ENCODE measurements at regions not wholly inside any gene's neighbourhood (a gene's known extent, or its start where the extent isn't known, plus 50 kb on each side); places are given as distances from the start of the nearest gene placed in this dataset.

DNA sequence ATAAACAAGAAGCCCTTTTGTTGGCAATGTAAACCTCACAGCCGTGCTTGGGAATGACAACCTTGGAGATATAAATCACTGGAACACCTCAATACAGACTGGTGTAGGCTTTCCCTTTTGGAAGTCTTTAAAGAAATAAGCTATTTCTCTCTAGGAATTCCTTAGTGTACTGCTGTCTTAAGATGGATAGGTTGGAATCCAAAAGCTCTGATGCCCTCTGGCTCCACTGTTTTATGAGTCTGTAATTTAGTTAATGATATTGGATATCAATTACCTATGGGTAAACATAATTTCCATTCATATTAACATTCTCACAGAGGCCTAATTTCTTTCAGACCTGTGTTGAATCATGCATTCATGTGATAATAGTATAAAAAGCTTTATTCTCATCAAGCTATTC is 435.9 kb upstream of the MPDZ start (continued):
- TF ChIP-seq STAT1 (IDR thresholded peaks at IDR 0.05; ENCODE audit: unreplicated experiment), result no peak
- TF ChIP-seq JUNB (IDR thresholded peaks at IDR 0.05; ENCODE audit: unreplicated experiment), result no peak
- TF ChIP-seq, protein P1, sequence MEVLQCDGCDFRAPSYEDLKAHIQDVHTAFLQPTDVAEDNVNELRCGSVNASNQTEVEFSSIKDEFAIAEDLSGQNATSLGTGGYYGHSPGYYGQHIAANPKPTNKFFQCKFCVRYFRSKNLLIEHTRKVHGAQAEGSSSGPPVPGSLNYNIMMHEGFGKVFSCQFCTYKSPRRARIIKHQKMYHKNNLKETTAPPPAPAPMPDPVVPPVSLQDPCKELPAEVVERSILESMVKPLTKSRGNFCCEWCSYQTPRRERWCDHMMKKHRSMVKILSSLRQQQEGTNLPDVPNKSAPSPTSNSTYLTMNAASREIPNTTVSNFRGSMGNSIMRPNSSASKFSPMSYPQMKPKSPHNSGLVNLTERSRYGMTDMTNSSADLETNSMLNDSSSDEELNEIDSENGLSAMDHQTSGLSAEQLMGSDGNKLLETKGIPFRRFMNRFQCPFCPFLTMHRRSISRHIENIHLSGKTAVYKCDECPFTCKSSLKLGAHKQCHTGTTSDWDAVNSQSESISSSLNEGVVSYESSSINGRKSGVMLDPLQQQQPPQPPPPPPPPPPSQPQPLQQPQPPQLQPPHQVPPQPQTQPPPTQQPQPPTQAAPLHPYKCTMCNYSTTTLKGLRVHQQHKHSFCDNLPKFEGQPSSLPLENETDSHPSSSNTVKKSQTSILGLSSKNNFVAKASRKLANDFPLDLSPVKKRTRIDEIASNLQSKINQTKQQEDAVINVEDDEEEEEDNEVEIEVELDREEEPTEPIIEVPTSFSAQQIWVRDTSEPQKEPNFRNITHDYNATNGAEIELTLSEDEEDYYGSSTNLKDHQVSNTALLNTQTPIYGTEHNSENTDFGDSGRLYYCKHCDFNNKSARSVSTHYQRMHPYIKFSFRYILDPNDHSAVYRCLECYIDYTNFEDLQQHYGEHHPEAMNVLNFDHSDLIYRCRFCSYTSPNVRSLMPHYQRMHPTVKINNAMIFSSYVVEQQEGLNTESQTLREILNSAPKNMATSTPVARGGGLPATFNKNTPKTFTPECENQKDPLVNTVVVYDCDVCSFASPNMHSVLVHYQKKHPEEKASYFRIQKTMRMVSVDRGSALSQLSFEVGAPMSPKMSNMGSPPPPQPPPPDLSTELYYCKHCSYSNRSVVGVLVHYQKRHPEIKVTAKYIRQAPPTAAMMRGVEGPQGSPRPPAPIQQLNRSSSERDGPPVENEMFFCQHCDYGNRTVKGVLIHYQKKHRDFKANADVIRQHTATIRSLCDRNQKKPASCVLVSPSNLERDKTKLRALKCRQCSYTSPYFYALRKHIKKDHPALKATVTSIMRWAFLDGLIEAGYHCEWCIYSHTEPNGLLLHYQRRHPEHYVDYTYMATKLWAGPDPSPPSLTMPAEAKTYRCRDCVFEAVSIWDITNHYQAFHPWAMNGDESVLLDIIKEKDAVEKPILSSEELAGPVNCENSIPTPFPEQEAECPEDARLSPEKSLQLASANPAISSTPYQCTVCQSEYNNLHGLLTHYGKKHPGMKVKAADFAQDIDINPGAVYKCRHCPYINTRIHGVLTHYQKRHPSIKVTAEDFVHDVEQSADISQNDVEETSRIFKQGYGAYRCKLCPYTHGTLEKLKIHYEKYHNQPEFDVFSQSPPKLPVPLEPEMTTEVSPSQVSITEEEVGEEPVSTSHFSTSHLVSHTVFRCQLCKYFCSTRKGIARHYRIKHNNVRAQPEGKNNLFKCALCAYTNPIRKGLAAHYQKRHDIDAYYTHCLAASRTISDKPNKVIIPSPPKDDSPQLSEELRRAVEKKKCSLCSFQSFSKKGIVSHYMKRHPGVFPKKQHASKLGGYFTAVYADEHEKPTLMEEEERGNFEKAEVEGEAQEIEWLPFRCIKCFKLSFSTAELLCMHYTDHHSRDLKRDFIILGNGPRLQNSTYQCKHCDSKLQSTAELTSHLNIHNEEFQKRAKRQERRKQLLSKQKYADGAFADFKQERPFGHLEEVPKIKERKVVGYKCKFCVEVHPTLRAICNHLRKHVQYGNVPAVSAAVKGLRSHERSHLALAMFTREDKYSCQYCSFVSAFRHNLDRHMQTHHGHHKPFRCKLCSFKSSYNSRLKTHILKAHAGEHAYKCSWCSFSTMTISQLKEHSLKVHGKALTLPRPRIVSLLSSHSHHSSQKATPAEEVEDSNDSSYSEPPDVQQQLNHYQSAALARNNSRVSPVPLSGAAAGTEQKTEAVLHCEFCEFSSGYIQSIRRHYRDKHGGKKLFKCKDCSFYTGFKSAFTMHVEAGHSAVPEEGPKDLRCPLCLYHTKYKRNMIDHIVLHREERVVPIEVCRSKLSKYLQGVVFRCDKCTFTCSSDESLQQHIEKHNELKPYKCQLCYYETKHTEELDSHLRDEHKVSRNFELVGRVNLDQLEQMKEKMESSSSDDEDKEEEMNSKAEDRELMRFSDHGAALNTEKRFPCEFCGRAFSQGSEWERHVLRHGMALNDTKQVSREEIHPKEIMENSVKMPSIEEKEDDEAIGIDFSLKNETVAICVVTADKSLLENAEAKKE (CRISPR knock-in tag; IDR thresholded peaks at IDR 0.05), result no peak

DNA sequence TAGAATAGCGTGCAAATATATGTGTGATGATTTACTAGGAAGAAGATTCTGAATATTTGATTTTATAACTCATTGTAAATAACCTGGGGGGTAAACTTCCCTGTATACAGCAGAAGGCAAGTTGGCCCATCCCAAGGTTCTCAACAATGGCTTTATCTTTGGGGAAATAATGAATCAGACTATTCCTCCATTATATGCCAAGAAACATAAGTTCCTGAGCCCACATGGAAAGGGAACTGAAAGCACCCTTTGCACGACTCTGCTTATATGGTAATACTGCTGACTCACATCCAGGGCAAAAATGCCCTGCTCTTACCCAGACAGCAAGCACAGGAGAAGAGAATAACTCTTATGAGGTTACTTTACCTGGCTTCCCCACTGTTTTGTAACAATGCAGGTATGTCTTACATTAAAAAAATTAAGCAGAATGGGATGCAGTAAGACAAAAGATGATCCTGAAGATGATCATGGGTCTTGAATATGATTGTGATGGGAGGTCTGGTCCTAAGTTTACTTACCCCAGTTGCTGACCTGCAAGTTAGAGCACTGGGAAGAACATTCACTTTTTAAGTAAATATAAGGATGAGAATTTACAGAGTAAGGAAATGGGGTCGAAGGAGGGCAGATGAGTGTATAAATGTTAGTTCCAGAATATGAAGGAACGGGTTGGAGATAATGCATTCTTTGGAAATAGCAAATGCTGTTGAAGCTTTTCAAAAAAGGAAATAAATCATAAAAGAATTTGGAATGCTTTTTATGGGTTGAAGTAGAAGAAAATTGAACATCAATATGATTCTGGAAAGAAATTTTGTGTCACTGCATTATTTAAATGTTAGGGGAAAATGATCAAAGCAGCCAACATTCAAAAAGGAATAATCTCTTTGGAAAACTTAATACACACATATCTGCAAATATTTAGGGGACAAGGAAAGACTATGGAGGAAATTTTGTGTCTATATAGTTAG is 428.4 kb upstream of the MPDZ start:
- Mint-ChIP-seq H3K36me3 (ENCODE audit: low read depth) (0 out of 3 replicates have a peak, but pooled peaks cover 4% of the 10 kb centered on the region), H3K27me3 (ENCODE audit: insufficient read depth, low read depth, poor library complexity) (peaks cover 4% of the 10 kb centered on the region), H3K9me3 (peaks cover 5% of the 10 kb centered on the region; the same call in 1 of the 3 replicates), H3K4me1 (peaks cover 4% of the 10 kb centered on the region; the same call in 2 of the 3 replicates), H3K4me3 (no peak overlapping the region), H3K27ac (no peak overlapping the region)
- Histone ChIP-seq H3K4me1 (ENCODE audit: insufficient read depth) (0 out of 2 replicates have a peak, but pooled peaks cover 2% of the 10 kb centered on the region), H3K4me2 (no peak overlapping the region), H3K27ac (ENCODE audit: low read depth) (no peak overlapping the region), H3K9me2 (ENCODE audit: insufficient read depth) (no peaks in the 10 kb centered on the region), H3K79me2 (replicated peaks; ENCODE audit: insufficient read depth) (no peaks in the 10 kb centered on the region), H3K27me3 (ENCODE audit: insufficient read depth) (no peaks in the 10 kb centered on the region), H3K4me3 (no peak overlapping the region), H3F3A (replicated peaks; ENCODE audit: low read depth) (no peaks in the 10 kb centered on the region), H4K20me1 (replicated peaks; ENCODE audit: insufficient read depth) (no peaks in the 10 kb centered on the region), H3K36me3 (ENCODE audit: insufficient read depth) (no peaks in the 10 kb centered on the region), H2AFZ (no peak overlapping the region)
- no peak for TF ChIP-seq CREB1 (CRISPR knock-in tag; IDR thresholded peaks at IDR 0.05; ENCODE audit: low read depth)
- TF ChIP-seq, protein P2, sequence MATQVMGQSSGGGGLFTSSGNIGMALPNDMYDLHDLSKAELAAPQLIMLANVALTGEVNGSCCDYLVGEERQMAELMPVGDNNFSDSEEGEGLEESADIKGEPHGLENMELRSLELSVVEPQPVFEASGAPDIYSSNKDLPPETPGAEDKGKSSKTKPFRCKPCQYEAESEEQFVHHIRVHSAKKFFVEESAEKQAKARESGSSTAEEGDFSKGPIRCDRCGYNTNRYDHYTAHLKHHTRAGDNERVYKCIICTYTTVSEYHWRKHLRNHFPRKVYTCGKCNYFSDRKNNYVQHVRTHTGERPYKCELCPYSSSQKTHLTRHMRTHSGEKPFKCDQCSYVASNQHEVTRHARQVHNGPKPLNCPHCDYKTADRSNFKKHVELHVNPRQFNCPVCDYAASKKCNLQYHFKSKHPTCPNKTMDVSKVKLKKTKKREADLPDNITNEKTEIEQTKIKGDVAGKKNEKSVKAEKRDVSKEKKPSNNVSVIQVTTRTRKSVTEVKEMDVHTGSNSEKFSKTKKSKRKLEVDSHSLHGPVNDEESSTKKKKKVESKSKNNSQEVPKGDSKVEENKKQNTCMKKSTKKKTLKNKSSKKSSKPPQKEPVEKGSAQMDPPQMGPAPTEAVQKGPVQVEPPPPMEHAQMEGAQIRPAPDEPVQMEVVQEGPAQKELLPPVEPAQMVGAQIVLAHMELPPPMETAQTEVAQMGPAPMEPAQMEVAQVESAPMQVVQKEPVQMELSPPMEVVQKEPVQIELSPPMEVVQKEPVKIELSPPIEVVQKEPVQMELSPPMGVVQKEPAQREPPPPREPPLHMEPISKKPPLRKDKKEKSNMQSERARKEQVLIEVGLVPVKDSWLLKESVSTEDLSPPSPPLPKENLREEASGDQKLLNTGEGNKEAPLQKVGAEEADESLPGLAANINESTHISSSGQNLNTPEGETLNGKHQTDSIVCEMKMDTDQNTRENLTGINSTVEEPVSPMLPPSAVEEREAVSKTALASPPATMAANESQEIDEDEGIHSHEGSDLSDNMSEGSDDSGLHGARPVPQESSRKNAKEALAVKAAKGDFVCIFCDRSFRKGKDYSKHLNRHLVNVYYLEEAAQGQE (IDR thresholded peaks at IDR 0.05; ENCODE audit: unreplicated experiment), result no peak
- DNase-seq (ENCODE audit: low spot score) (no peak), ATAC-seq (no peak)

Measured in GM23338 (cell line).